ENCODE measurements at regions not wholly inside any gene's neighbourhood (a gene's known extent, or its start where the extent isn't known, plus 50 kb on each side); places are given as distances from the start of the nearest gene placed in this dataset.

DNA sequence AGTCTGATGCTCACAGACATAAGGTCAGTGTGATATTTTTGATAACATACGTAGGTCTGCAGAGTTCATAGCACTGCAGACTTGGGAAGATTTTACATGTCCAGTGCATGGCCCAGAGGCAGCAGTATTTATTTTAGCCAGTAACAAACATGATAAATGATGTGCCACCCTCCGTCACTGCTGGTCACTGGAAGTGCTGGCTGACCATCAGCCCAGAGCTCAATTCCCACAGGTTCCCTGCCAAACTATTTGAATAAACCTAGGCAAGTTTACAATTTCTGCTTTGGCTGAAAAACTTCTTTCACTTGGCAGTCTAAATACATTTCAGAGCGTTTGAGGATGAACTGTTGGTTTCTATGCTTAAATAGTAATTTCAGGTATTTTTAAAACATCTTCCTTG lies 135.5 kb upstream of the EDNRB start:
- no peak overlapping the region for H3K27ac ChIP-seq (ENCODE audit: insufficient read depth, low read depth, low read length)
- no peaks in the 10 kb centered on the region for H3K9me3 ChIP-seq (replicated peaks; ENCODE audit: control insufficient read depth, insufficient read depth, low read length)
- no TSS peak for BruUV-seq (replicated peaks)
- H4K20me1 ChIP-seq (replicated peaks; ENCODE audit: control insufficient read depth, extremely low read depth, insufficient read depth, low read length): no peaks in the 10 kb centered on the region
- no peaks in the 10 kb centered on the region for H3K4me1 ChIP-seq (ENCODE audit: control insufficient read depth, extremely low read depth, insufficient read depth, low read length)
- DNase-seq (ENCODE audit: low read depth, low spot score): no peak
- FAIRE-seq: no peak
- no peaks in the 10 kb centered on the region for H3K79me2 ChIP-seq (ENCODE audit: control insufficient read depth, insufficient read depth, low read length)
- H3K4me3 ChIP-seq (replicated peaks in 1 of 3; ENCODE audit: insufficient read depth in 1 of 3, low read depth in 1 of 3, low read length in 3 of 3): no peak overlapping the region
- no peak for TF ChIP-seq GATA2 (IDR thresholded peaks at IDR 0.05; ENCODE audit: insufficient read depth, insufficient read length, low read depth, low read length)
- no peak for TF ChIP-seq FOS (IDR thresholded peaks at IDR 0.05; ENCODE audit: borderline replicate concordance, insufficient read depth, low read length)
- TF ChIP-seq, protein P1, sequence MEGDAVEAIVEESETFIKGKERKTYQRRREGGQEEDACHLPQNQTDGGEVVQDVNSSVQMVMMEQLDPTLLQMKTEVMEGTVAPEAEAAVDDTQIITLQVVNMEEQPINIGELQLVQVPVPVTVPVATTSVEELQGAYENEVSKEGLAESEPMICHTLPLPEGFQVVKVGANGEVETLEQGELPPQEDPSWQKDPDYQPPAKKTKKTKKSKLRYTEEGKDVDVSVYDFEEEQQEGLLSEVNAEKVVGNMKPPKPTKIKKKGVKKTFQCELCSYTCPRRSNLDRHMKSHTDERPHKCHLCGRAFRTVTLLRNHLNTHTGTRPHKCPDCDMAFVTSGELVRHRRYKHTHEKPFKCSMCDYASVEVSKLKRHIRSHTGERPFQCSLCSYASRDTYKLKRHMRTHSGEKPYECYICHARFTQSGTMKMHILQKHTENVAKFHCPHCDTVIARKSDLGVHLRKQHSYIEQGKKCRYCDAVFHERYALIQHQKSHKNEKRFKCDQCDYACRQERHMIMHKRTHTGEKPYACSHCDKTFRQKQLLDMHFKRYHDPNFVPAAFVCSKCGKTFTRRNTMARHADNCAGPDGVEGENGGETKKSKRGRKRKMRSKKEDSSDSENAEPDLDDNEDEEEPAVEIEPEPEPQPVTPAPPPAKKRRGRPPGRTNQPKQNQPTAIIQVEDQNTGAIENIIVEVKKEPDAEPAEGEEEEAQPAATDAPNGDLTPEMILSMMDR (IDR thresholded peaks at IDR 0.05; ENCODE audit: extremely low read depth in 1 of 2, insufficient read depth in 1 of 2, low read depth in 1 of 2, low read length in 2 of 2): no peak
- no peak overlapping the region for H2AFZ ChIP-seq (ENCODE audit: low read depth, low read length)
- CTCF ChIA-PET: interaction anchor here (1.8 kb wide), 1 partner anchor 9 kb away, joined by 4 read pairs; no protein-coding TSS in a partner anchor
- H3K4me2 ChIP-seq (ENCODE audit: insufficient read depth, low read length): no peak overlapping the region
- dilution Hi-C loops (cut with MboI; ENCODE audit: extremely low pct_ligation_motif_present, low sequenced_read_pairs): no loop called here
- intact Hi-C loops (cut with micrococcal nuclease): no loop called here
- peaks cover 0 to 2% of the 10 kb centered on the region in 2 experiments for H3K27me3 ChIP-seq (ENCODE audit: control insufficient read depth in 2 of 2, insufficient read depth in 2 of 2, low read length in 2 of 2)
- H3K9ac ChIP-seq (replicated peaks; ENCODE audit: extremely low read depth, insufficient read depth, low read length): no peak overlapping the region
- no peaks in the 10 kb centered on the region for H3K36me3 ChIP-seq (ENCODE audit: control insufficient read depth in 2 of 2, extremely low read depth in 1 of 2, insufficient read depth in 2 of 2, low read length in 2 of 2)
- POLR2A ChIA-PET: no interaction called here
- H3K9me1 ChIP-seq (replicated peaks; ENCODE audit: control insufficient read depth, extremely low read depth, insufficient read depth, low read length): no peaks in the 10 kb centered on the region

DNA sequence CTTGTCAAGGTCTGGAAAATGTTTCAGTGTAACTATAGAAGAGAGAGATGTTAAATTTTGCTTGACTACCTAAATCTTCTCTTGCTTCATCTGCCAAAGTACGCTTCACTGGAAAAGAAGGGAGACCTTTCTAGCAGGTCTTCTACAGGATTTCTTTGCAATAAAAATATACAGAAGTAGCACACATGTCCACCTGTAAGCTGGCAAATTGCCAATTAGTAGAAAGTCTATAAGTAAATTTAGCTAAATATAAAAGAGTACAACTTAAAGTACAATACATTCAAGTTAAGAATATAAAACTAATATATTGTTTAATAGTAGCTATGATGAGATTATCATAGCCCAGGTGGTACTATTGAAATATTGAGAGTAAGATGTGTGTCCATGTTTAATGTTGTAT lies 128.5 kb upstream of the EDNRB start:
- intact Hi-C loops (cut with micrococcal nuclease) (no loop called here), dilution Hi-C loops (cut with MboI; ENCODE audit: extremely low pct_ligation_motif_present, low sequenced_read_pairs) (no loop called here)
- ChIA-PET POLR2A (no interaction called here), CTCF (no interaction called here)
- no peaks in the 10 kb centered on the region for H3K9me3 ChIP-seq (replicated peaks; ENCODE audit: control insufficient read depth, insufficient read depth, low read length)
- no peak overlapping the region for H3K9ac ChIP-seq (replicated peaks; ENCODE audit: extremely low read depth, insufficient read depth, low read length)
- H3K27ac ChIP-seq (ENCODE audit: insufficient read depth, low read depth, low read length): no peak overlapping the region
- no peaks in the 10 kb centered on the region for H3K9me1 ChIP-seq (replicated peaks; ENCODE audit: control insufficient read depth, extremely low read depth, insufficient read depth, low read length)
- no peak for FAIRE-seq
- DNase-seq (ENCODE audit: low read depth, low spot score): no peak
- TF ChIP-seq GATA2 (IDR thresholded peaks at IDR 0.05; ENCODE audit: insufficient read depth, insufficient read length, low read depth, low read length) (no peak), MYC (IDR thresholded peaks at IDR 0.05; ENCODE audit: low read depth, low read length) (no peak), FOS (IDR thresholded peaks at IDR 0.05; ENCODE audit: borderline replicate concordance, insufficient read depth, low read length) (no peak), EZH2 (IDR thresholded peaks at IDR 0.05; ENCODE audit: borderline replicate concordance, low read depth, low read length, severe bottlenecking) (no peak), JUN (IDR thresholded peaks at IDR 0.05; ENCODE audit: borderline replicate concordance, insufficient read depth, insufficient read length, low read depth) (no peak), POLR2A (IDR thresholded peaks at IDR 0.05; ENCODE audit: low read depth, low read length) (no peak), POLR2AphosphoS5 (IDR thresholded peaks at IDR 0.05; ENCODE audit: insufficient read depth, low read depth, low read length) (no peak)
- TF ChIP-seq, protein P1 (IDR thresholded peaks at IDR 0.05; ENCODE audit: extremely low read depth in 1 of 2, insufficient read depth in 1 of 2, low read depth in 1 of 2, low read length in 2 of 2): no peak
- TF ChIP-seq, protein P2, sequence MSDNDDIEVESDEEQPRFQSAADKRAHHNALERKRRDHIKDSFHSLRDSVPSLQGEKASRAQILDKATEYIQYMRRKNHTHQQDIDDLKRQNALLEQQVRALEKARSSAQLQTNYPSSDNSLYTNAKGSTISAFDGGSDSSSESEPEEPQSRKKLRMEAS (IDR thresholded peaks at IDR 0.05; ENCODE audit: insufficient read depth, insufficient read length): no peak
- H3K4me2 ChIP-seq (ENCODE audit: insufficient read depth, low read length): no peak overlapping the region
- no peaks in the 10 kb centered on the region for H3K79me2 ChIP-seq (ENCODE audit: control insufficient read depth, insufficient read depth, low read length)
- BruUV-seq (replicated peaks): no TSS peak
- no peak overlapping the region for H3K4me3 ChIP-seq (replicated peaks in 1 of 3; ENCODE audit: insufficient read depth in 1 of 3, low read depth in 1 of 3, low read length in 3 of 3)
- no peaks in the 10 kb centered on the region for H3K36me3 ChIP-seq (ENCODE audit: control insufficient read depth in 2 of 2, extremely low read depth in 1 of 2, insufficient read depth in 2 of 2, low read length in 2 of 2)
- H3K27me3 ChIP-seq (ENCODE audit: control insufficient read depth in 2 of 2, insufficient read depth in 2 of 2, low read length in 2 of 2): no peaks in the 10 kb centered on the region
- no peak overlapping the region for H2AFZ ChIP-seq (ENCODE audit: low read depth, low read length)
- no peaks in the 10 kb centered on the region for H4K20me1 ChIP-seq (replicated peaks; ENCODE audit: control insufficient read depth, extremely low read depth, insufficient read depth, low read length)
- peaks cover 4% of the 10 kb centered on the region for H3K4me1 ChIP-seq (ENCODE audit: control insufficient read depth, extremely low read depth, insufficient read depth, low read length)
